GM23248 (cell line): ENCODE measurements at regions not wholly inside any gene's neighbourhood (a gene's known extent, or its start where the extent isn't known, plus 50 kb on each side); places are given as distances from the start of the nearest gene placed in this dataset.

ENCODE experiments used
- EZH2 ChIP-seq: fragments of 200-600 bp; sonication (generic); IDR thresholded peaks from 2 replicates; pipeline ENCODE4 v1.6.1; 2018; ENCODE audit warnings: antibody characterized with exemption, mild to moderate bottlenecking; ENCODE audit not compliant: insufficient read depth, poor library complexity, severe bottlenecking
- EZH2phosphoT487 ChIP-seq: fragments of 200-600 bp; sonication (generic); IDR thresholded peaks from 2 replicates; pipeline ENCODE4 v1.6.1; 2018; ENCODE audit warnings: antibody characterized with exemption, moderate library complexity, mild to moderate bottlenecking, low read depth; ENCODE audit not compliant: insufficient read depth

GRCh38 chrX:45630078-45630477, 429.4 kb upstream of the DIPK2B start:
- no peak for TF ChIP-seq EZH2
- TF ChIP-seq EZH2phosphoT487 = no peak
